Activated B cell treated with CpG ODN at 0.5 μM for 24 hours (primary cell): ENCODE measurements at regions not wholly inside any gene's neighbourhood (a gene's known extent, or its start where the extent isn't known, plus 50 kb on each side); places are given as distances from the start of the nearest gene placed in this dataset.

ENCODE experiments used
- ATAC-seq: fragments of 200-7000 bp; cut with Tn5 transposase; one replicate; pipeline ENCODE4 v1.10.0; 2021; ENCODE audit warnings: low read depth, mild to moderate bottlenecking, moderate library complexity
- CTCF ChIA-PET: fragments of 350-600 bp; sonication (Branson Sonifier 250); formaldehyde crosslinking; loops from one replicate; lab custom pipeline; 2021; ENCODE audit warnings: antibody characterized with exemption; lab: Charles Lee
- POLR2A ChIA-PET: fragments of 350-600 bp; sonication (Branson Sonifier 250); formaldehyde crosslinking; loops from one replicate; lab custom pipeline; 2021; ENCODE audit warnings: antibody characterized with exemption; lab: Charles Lee
- DNase-seq: peaks from one replicate; pipeline ENCODE4 v3.0.0; 2022
- H3K27ac Mint-ChIP-seq: one replicate; pipeline ENCODE4 v1.8.0; 2020; ENCODE audit warnings: mixed read lengths
- H3K27me3 Mint-ChIP-seq: one replicate; pipeline ENCODE4 v1.8.0; 2021; ENCODE audit warnings: mixed read lengths
- H3K36me3 Mint-ChIP-seq: one replicate; pipeline ENCODE4 v1.8.0; 2021; ENCODE audit warnings: low read depth, mixed read lengths
- H3K4me1 Mint-ChIP-seq: one replicate; pipeline ENCODE4 v1.8.0; 2021; ENCODE audit warnings: mixed read lengths
- H3K4me3 Mint-ChIP-seq: one replicate; pipeline ENCODE4 v1.8.0; 2020; ENCODE audit warnings: mild to moderate bottlenecking, mixed read lengths
- H3K9me3 Mint-ChIP-seq: one replicate; pipeline ENCODE4 v1.8.0; 2020; ENCODE audit warnings: mixed read lengths
- CTCF ChIP-seq: fragments of 200-600 bp; IDR thresholded peaks from one replicate; pipeline ENCODE4 v1.8.0; 2022; ENCODE audit warnings: antibody characterized with exemption, mild to moderate bottlenecking
- intact Hi-C: fragments of 100-400 bp; cut with micrococcal nuclease; formaldehyde crosslinking; loops from one replicate; pipeline ENCODE4 v1.15.1; 2024

- CTCF ChIA-PET, result no interaction called here
- intact Hi-C loops, result no loop called here
- TF ChIP-seq CTCF, result no peak
- Mint-ChIP-seq H3K36me3 (no peaks in the 10 kb centered on the region), H3K27ac (no peak overlapping the region), H3K4me1 (no peaks in the 10 kb centered on the region), H3K27me3 (no peaks in the 10 kb centered on the region), H3K9me3 (no peaks in the 10 kb centered on the region), H3K4me3 (no peak overlapping the region)
- no peak for ATAC-seq
- POLR2A ChIA-PET, result no interaction called here
- DNase-seq, result no peak
Observed at GRCh38 chr11:127649958-127650357, 649.4 kb upstream of the KIRREL3 start.

- no peaks in the 10 kb centered on the region for H3K4me1 Mint-ChIP-seq
- H3K9me3 Mint-ChIP-seq, result no peaks in the 10 kb centered on the region
- H3K27me3 Mint-ChIP-seq, result no peaks in the 10 kb centered on the region
- CTCF ChIA-PET, result no interaction called here
- no peak for DNase-seq
- intact Hi-C loops, result no loop called here
- POLR2A ChIA-PET, result no interaction called here
- ATAC-seq, result no peak
- TF ChIP-seq CTCF, result no peak
- H3K4me3 Mint-ChIP-seq, result no peak overlapping the region
- no peaks in the 10 kb centered on the region for H3K36me3 Mint-ChIP-seq
- no peak overlapping the region for H3K27ac Mint-ChIP-seq
Observed at GRCh38 chr11:127649071-127649470, 648.5 kb upstream of the KIRREL3 start.

DNA sequence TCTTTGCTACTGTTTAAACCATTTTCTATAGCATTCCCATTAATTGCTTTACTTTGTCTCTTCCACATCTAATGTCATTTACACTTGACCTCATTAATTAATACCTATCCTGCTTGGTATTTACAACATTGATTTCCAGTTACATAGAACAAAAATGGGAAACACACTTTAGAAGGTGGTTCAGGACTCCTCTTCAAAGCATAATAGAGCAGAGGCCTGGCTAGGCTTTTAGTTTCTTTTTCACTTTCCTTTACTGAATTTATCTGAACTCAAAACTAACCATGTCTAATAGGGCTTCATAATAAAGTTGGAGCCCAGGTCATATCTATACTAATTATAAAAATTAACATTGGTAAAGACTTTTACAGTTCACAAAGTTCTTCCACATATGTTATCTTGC, 648.0 kb upstream of the KIRREL3 start:
- CTCF ChIA-PET, result no interaction called here
- no peak overlapping the region for H3K4me3 Mint-ChIP-seq
- intact Hi-C loops, result no loop called here
- no peak for TF ChIP-seq CTCF
- POLR2A ChIA-PET, result no interaction called here
- H3K9me3 Mint-ChIP-seq, result no peaks in the 10 kb centered on the region
- DNase-seq (no peak), ATAC-seq (no peak)
- H3K27ac Mint-ChIP-seq, result no peak overlapping the region
- no peaks in the 10 kb centered on the region for H3K36me3 Mint-ChIP-seq
- H3K4me1 Mint-ChIP-seq, result no peaks in the 10 kb centered on the region
- H3K27me3 Mint-ChIP-seq, result no peaks in the 10 kb centered on the region

- no peak for TF ChIP-seq CTCF
- no peak overlapping the region for H3K27ac Mint-ChIP-seq
- no peaks in the 10 kb centered on the region for H3K4me1 Mint-ChIP-seq
- H3K4me3 Mint-ChIP-seq, result no peak overlapping the region
- no peaks in the 10 kb centered on the region for H3K9me3 Mint-ChIP-seq
- H3K27me3 Mint-ChIP-seq, result no peaks in the 10 kb centered on the region
- no peak for ATAC-seq
- no peak for DNase-seq
- CTCF ChIA-PET, result interaction anchor here (1.0 kb wide), 1 partner anchor 10 kb away, joined by 4 read pairs; no protein-coding TSS in a partner anchor
- no peaks in the 10 kb centered on the region for H3K36me3 Mint-ChIP-seq
- intact Hi-C loops, result no loop called here
- POLR2A ChIA-PET, result no interaction called here
Observed at GRCh38 chr11:127644366-127644765, 643.8 kb upstream of the KIRREL3 start.

DNA sequence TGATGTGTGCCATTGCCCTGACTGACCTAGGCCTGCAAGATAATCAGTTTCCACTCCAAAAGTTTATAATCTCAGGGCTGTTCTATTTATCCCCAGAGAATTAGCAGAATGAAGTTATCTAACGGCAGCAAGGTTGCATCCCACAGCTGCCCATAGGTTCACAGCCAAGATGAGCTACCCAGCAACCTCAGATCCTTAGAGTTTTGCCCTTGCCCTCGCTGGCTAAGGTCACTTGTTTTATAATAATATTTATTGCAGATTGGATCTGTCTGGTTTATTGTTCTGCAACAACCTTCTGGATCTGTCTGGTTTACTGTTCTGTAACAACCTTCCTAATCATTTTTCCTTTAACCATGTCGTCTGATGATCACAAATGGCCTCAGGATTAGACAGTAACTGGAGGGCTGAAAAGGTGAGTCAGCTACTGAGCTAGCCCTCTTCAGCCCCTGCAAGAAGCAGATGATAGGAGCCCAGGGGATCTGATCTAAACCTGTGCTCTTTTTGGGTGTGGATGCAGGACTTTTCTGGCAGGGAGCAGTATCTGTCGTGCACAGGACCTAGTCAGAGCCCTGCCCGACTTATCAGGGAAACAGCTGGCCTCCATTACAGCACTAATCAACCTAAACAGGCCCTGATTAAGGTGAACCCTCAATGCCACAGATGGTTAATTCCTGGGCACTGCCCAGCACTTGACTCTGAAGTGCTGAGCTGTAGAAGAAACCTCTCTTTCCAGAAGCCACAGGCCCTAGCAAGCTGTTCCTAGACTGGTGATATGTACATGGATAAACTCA, 642.9 kb upstream of the KIRREL3 start:
- Mint-ChIP-seq H3K9me3 (no peaks in the 10 kb centered on the region), H3K27ac (no peak overlapping the region), H3K27me3 (no peaks in the 10 kb centered on the region), H3K4me3 (no peak overlapping the region), H3K4me1 (no peaks in the 10 kb centered on the region), H3K36me3 (no peaks in the 10 kb centered on the region)
- DNase-seq (no peak), ATAC-seq (no peak)
- ChIA-PET CTCF (no interaction called here), POLR2A (no interaction called here)
- intact Hi-C loops, result no loop called here
- no peak for TF ChIP-seq CTCF
